SK-N-SH treated with all-trans-retinoic acid at 6 μM for 48 hours (cell line): ENCODE measurements at regions not wholly inside any gene's neighbourhood (a gene's known extent, or its start where the extent isn't known, plus 50 kb on each side); places are given as distances from the start of the nearest gene placed in this dataset.

Experiments used
- ATAC-seq: fragments of 200-7000 bp; cut with Tn5 transposase; 3 replicates; pipeline ENCODE4 v1.9.1; 2020; ENCODE audit warnings: mild to moderate bottlenecking, moderate library complexity
- ARNTL ChIP-seq: fragments of 450-650 bp; formaldehyde crosslinking; IDR thresholded peaks from 2 replicates; pipeline ENCODE4 v1.5.0; 2020; ENCODE audit warnings: low read depth, mild to moderate bottlenecking, moderate library complexity, borderline replicate concordance
- CREB5 ChIP-seq: fragments of 250-450 bp; sonication (Bioruptor Pico); IDR thresholded peaks from 2 replicates; pipeline ENCODE4 v1.5.1; 2020; ENCODE audit warnings: low read depth, mild to moderate bottlenecking, moderate library complexity
- CSRNP3 ChIP-seq: fragments of 250-450 bp; sonication (Bioruptor Pico); IDR thresholded peaks from 2 replicates; pipeline ENCODE4 v1.5.1; 2021; ENCODE audit warnings: mild to moderate bottlenecking, moderate library complexity
- GLIS3 ChIP-seq: fragments of 250-450 bp; sonication (Bioruptor Pico); IDR thresholded peaks from 2 replicates; pipeline ENCODE4 v1.5.0; 2020; ENCODE audit warnings: mild to moderate bottlenecking, moderate library complexity
- ISL1 ChIP-seq: fragments of 250-450 bp; sonication (Bioruptor Pico); IDR thresholded peaks from 2 replicates; pipeline ENCODE4 v2.1.2; 2022; ENCODE audit warnings: mild to moderate bottlenecking, moderate library complexity
- OSR1 ChIP-seq: fragments of 250-450 bp; sonication (Bioruptor Pico); IDR thresholded peaks from 2 replicates; pipeline ENCODE4 v1.8.0; 2022; ENCODE audit warnings: moderate library complexity, mild to moderate bottlenecking, inconsistent platforms
- POU6F1 ChIP-seq: fragments of 250-450 bp; sonication (Bioruptor Pico); IDR thresholded peaks from 2 replicates; pipeline ENCODE4 v1.8.0; 2021; ENCODE audit warnings: low read depth, mild to moderate bottlenecking, moderate library complexity, borderline replicate concordance
- RARB ChIP-seq: fragments of 250-450 bp; sonication (Bioruptor Pico); IDR thresholded peaks from 2 replicates; pipeline ENCODE4 v1.8.0; 2021; ENCODE audit warnings: mild to moderate bottlenecking, moderate library complexity
- SNAI2 ChIP-seq: fragments of 250-450 bp; sonication (Bioruptor Pico); IDR thresholded peaks from 2 replicates; pipeline ENCODE4 v1.5.0; 2020; ENCODE audit warnings: mild to moderate bottlenecking, moderate library complexity
- TCF4 ChIP-seq: fragments of 250-450 bp; sonication (Bioruptor Pico); IDR thresholded peaks from 2 replicates; pipeline ENCODE4 v1.8.0; 2021; ENCODE audit warnings: mild to moderate bottlenecking, moderate library complexity, borderline replicate concordance
- TOX ChIP-seq: fragments of 250-450 bp; sonication (Bioruptor Pico); IDR thresholded peaks from 2 replicates; pipeline ENCODE4 v1.8.0; 2021; ENCODE audit warnings: mild to moderate bottlenecking, moderate library complexity, borderline replicate concordance
- TSHZ2 ChIP-seq: fragments of 250-450 bp; sonication (Bioruptor Pico); IDR thresholded peaks from 2 replicates; pipeline ENCODE4 v1.5.0; 2020; ENCODE audit warnings: mild to moderate bottlenecking, moderate library complexity
- ZFP3 ChIP-seq: fragments of 250-450 bp; sonication (Bioruptor Pico); IDR thresholded peaks from 2 replicates; pipeline ENCODE4 v1.5.0; 2020; ENCODE audit warnings: mild to moderate bottlenecking, moderate library complexity
- ZFP30 ChIP-seq: fragments of 450-650 bp; formaldehyde crosslinking; IDR thresholded peaks from 2 replicates; pipeline ENCODE4 v1.5.0; 2022; ENCODE audit warnings: mild to moderate bottlenecking, moderate library complexity
- ZNF70 ChIP-seq: fragments of 450-650 bp; formaldehyde crosslinking; IDR thresholded peaks from 2 replicates; pipeline ENCODE4 v1.5.0; 2020; ENCODE audit warnings: mild to moderate bottlenecking, moderate library complexity
- ZNF8 ChIP-seq: fragments of 450-650 bp; formaldehyde crosslinking; IDR thresholded peaks from 2 replicates; pipeline ENCODE4 v1.5.0; 2020; ENCODE audit warnings: mild to moderate bottlenecking, moderate library complexity

DNA sequence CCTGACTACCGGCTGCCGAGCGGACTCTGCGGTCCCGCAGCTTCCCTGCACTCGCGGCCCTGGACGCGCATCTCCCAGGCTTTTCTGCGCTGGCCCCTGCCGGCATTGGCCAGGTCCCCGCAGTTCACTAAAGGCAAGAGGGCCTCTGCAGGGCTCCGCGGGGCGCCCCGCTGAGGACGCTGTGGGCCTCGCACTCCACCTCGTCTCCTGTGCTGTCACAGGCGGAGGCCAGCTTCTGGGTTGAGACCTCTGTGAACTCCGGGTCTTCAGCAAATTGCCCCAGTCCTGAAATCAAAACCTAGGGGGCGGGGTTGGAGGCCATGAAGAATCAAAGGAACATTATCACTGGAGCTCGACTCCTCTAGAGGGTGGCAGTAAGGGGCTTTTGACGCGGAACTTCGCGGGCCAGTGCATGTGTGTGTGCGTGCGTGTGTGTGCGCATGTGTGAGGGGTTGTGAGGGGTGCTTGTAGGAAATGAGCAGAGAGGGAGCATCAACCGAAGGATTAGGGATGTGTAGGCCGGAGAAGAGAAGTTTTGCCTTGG, 68.5 kb upstream of the CAPRIN2 start:
- ATAC-seq, result no peak
- TF ChIP-seq ZFP30 (CRISPR knock-in tag) (no peak), RARB (no peak), TOX (no peak), ZNF70 (CRISPR knock-in tag) (no peak), POU6F1 (CRISPR knock-in tag) (no peak), CREB5 (no peak), ZFP3 (CRISPR knock-in tag) (no peak), ZNF8 (no peak), TCF4 (CRISPR knock-in tag) (no peak), OSR1 (CRISPR knock-in tag) (no peak)
- TF ChIP-seq, all 23 proteins: peak for 0

DNA sequence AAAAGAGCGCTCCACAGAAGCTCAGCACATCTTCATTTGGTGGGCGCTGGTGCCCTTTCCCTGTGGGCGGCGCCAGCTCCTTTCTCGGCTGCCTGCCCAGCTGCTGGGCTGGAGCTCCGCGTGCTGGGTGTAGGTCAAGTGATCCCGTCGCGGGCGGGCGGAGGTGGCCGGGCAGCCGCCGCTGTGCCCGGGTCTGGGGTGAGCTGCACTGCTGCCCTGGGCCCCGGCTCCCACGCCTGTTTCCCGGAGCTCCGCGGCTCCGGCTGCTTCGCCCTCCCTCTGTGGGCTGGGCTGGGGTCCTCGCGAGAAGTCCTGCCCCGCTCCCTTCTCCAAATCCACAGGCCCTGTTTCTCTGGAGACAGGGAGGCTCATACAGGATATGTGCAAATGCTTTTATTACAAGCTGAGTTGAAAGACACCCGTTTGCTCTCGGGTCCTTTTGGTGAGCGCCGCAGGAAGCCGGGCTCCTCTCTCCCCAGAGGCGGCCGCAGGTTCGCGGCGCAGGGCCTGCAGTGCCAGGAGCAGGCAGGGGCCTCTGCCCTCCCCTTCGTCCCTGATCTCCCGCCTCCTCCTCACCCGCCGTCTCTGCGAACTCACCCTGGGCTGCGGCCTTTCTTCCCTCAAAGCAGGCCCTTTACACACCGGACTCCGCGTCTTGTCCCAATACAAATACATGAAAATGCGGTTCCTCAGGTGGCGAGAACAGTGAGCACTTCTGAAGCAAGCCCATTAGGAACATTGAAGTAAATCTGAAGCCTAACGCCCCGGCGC, 67.8 kb upstream of the CAPRIN2 start:
- no peak for TF ChIP-seq TOX
- no peak for TF ChIP-seq ARNTL (CRISPR knock-in tag)
- ATAC-seq, result no peak

DNA sequence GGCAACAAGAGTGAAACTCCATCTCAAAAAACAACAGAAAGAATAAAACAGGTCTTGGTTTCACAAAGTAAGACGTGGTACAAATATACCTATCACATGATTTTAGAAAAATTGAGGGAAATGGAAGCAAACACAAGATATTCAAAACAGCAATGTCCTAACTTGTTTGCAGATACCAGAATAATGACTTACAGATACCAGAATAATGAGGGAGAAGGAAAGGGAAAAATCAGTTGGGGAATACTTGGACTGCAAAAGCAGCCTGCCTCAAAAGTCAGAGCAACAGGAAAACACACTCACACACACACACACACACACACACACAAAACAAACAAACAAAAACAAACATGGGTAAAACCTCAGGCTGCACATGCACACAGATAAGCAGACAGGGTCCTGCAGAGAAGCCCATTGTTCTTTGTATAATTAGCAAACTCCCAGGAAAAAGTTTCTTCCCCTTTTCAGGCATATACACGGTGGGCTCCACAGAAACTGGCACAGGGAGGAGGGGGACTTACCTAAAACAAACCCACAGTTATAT, 65.7 kb upstream of the CAPRIN2 start:
- ATAC-seq, result no peak
- TF ChIP-seq TOX, result no peak
- TF ChIP-seq CREB5, result no peak
- TF ChIP-seq ISL1 (CRISPR knock-in tag), result no peak
- TF ChIP-seq ZNF70 (CRISPR knock-in tag), result no peak
- no peak for TF ChIP-seq TSHZ2 (CRISPR knock-in tag)
- no peak for TF ChIP-seq CSRNP3
- no peak for TF ChIP-seq ZFP3 (CRISPR knock-in tag)
- no peak for TF ChIP-seq ZNF8
- TF ChIP-seq POU6F1 (CRISPR knock-in tag), result no peak
- no peak for TF ChIP-seq ZFP30 (CRISPR knock-in tag)
- TF ChIP-seq SNAI2 (CRISPR knock-in tag), result no peak
- TF ChIP-seq GLIS3 (CRISPR knock-in tag), result no peak
- TF ChIP-seq, all 23 proteins: peak for 0
